SK-N-MC (cell line): ENCODE measurements at regions not wholly inside any gene's neighbourhood (a gene's known extent, or its start where the extent isn't known, plus 50 kb on each side); places are given as distances from the start of the nearest gene placed in this dataset.

Source experiments
- DNase-seq: peaks from one replicate; pipeline ENCODE4 v3.0.0-alpha.2; 2011; ENCODE audit warnings: low read depth, low spot score
- H3K27ac ChIP-seq: fragments of 200-600 bp; sonication (generic); 2 replicates; pipeline ENCODE4 v1.5.1; 2016; ENCODE audit warnings: mixed run types
- H3K36me3 ChIP-seq: fragments of 200-600 bp; sonication (generic); 2 replicates; pipeline ENCODE4 v1.6.1; 2017; ENCODE audit warnings: antibody characterized with exemption, low read length, mixed read lengths; ENCODE audit not compliant: insufficient read depth
- H3K4me3 ChIP-seq: fragments of 200-600 bp; sonication (generic); 2 replicates; pipeline ENCODE4 v1.5.1; 2016
- H3K9ac ChIP-seq: fragments of 200-600 bp; sonication (generic); 2 replicates; pipeline ENCODE4 v1.8.0; 2017; ENCODE audit warnings: mixed run types, mixed read lengths; ENCODE audit not compliant: insufficient read length
- H3K9me3 ChIP-seq: fragments of 200-600 bp; sonication (generic); 2 replicates; pipeline ENCODE4 v1.6.1; 2017; ENCODE audit warnings: low read depth, mild to moderate bottlenecking, antibody characterized with exemption, low read length, moderate library complexity, mixed read lengths
- EZH2 ChIP-seq: fragments of 200-600 bp; sonication (generic); IDR thresholded peaks from one replicate; pipeline ENCODE4 v1.6.1; 2017; ENCODE audit warnings: antibody characterized with exemption
- FOXP2 ChIP-seq: optimal IDR thresholded peaks from 2 replicates; pipeline ENCODE3; 2011; ENCODE audit warnings: mild to moderate bottlenecking, moderate library complexity; ENCODE audit not compliant: insufficient read depth; ENCODE audit errors: extremely low read length, control extremely low read depth
- POLR2AphosphoS5 ChIP-seq: IDR thresholded peaks from 2 replicates; pipeline ENCODE4 v1.6.1; 2012; ENCODE audit warnings: mild to moderate bottlenecking, low read depth, low read length, borderline replicate concordance

- H3K27ac ChIP-seq = no peak overlapping the region
- TF ChIP-seq FOXP2 = no peak
- no peak for TF ChIP-seq POLR2AphosphoS5
- no peak for TF ChIP-seq EZH2
- no peak for DNase-seq
These were observed 164.8 kb upstream of the STK17B start for GRCh38 chr2:196336207-196336606.

GRCh38 chr2:196336715-196337114, 165.3 kb upstream of the STK17B start:
- TF ChIP-seq EZH2 = no peak
- no peaks in the 10 kb centered on the region for H3K36me3 ChIP-seq
- no peak overlapping the region for H3K27ac ChIP-seq
- H3K9ac ChIP-seq = no peak overlapping the region
- DNase-seq = no peak
- no peak overlapping the region for H3K4me3 ChIP-seq
- no peaks in the 10 kb centered on the region for H3K9me3 ChIP-seq

More at GRCh38 chr2:196336207-196336606, 164.8 kb upstream of the STK17B start:
- no peak overlapping the region for H3K9ac ChIP-seq
- no peaks in the 10 kb centered on the region for H3K9me3 ChIP-seq
- no peaks in the 10 kb centered on the region for H3K36me3 ChIP-seq
- no peak overlapping the region for H3K4me3 ChIP-seq

GRCh38 chr2:196337208-196337953, 166.0 kb upstream of the STK17B start:
- H3K4me3 ChIP-seq = no peak overlapping the region
- no peak for DNase-seq
- H3K9ac ChIP-seq = no peak overlapping the region
- no peaks in the 10 kb centered on the region for H3K9me3 ChIP-seq
- no peaks in the 10 kb centered on the region for H3K36me3 ChIP-seq
- TF ChIP-seq EZH2 (no peak), POLR2AphosphoS5 (no peak), FOXP2 (no peak)
- H3K27ac ChIP-seq = no peak overlapping the region

- DNase-seq = no peak
- Histone ChIP-seq H3K9ac (no peak overlapping the region), H3K36me3 (no peaks in the 10 kb centered on the region), H3K27ac (no peak overlapping the region), H3K4me3 (no peak overlapping the region), H3K9me3 (no peaks in the 10 kb centered on the region)
- no peak for TF ChIP-seq POLR2AphosphoS5
- TF ChIP-seq FOXP2 = no peak
- TF ChIP-seq EZH2 = no peak
These were observed 167.1 kb upstream of the STK17B start for GRCh38 chr2:196338440-196338839.

- Histone ChIP-seq H3K27ac (no peak overlapping the region), H3K9me3 (no peaks in the 10 kb centered on the region), H3K36me3 (no peaks in the 10 kb centered on the region), H3K4me3 (no peak overlapping the region), H3K9ac (no peak overlapping the region)
- TF ChIP-seq FOXP2 (no peak), EZH2 (no peak), POLR2AphosphoS5 (no peak)
- no peak for DNase-seq
These were observed 170.0 kb upstream of the STK17B start for GRCh38 chr2:196341277-196341841.

- H3K9me3 ChIP-seq = no peaks in the 10 kb centered on the region
- no peaks in the 10 kb centered on the region for H3K36me3 ChIP-seq
- H3K4me3 ChIP-seq = no peak overlapping the region
- no peak overlapping the region for H3K9ac ChIP-seq
- no peak for TF ChIP-seq EZH2
- no peak for DNase-seq
- H3K27ac ChIP-seq = no peak overlapping the region
These were observed 173.0 kb upstream of the STK17B start for GRCh38 chr2:196344397-196344796.

GRCh38 chr2:196353717-196354116, 182.3 kb upstream of the STK17B start:
- no peak overlapping the region for H3K9ac ChIP-seq
- H3K4me3 ChIP-seq = no peak overlapping the region
- H3K9me3 ChIP-seq = no peaks in the 10 kb centered on the region
- H3K27ac ChIP-seq = no peak overlapping the region
- H3K36me3 ChIP-seq = no peaks in the 10 kb centered on the region
- TF ChIP-seq EZH2 (no peak), FOXP2 (no peak), POLR2AphosphoS5 (no peak)
- no peak for DNase-seq

GRCh38 chr2:196354186-196354585, 182.8 kb upstream of the STK17B start:
- Histone ChIP-seq H3K36me3 (no peaks in the 10 kb centered on the region), H3K27ac (no peak overlapping the region), H3K9ac (no peak overlapping the region), H3K9me3 (no peaks in the 10 kb centered on the region), H3K4me3 (no peak overlapping the region)
- DNase-seq = no peak
- TF ChIP-seq POLR2AphosphoS5 (no peak), FOXP2 (no peak), EZH2 (no peak)

- no peak for DNase-seq
These were observed 185.0 kb upstream of the STK17B start for GRCh38 chr2:196356332-196356731.

More at GRCh38 chr2:196356332-196356731, 185.0 kb upstream of the STK17B start:
- no peak overlapping the region for H3K4me3 ChIP-seq
- H3K9ac ChIP-seq = no peak overlapping the region
- TF ChIP-seq FOXP2 (no peak), POLR2AphosphoS5 (no peak), EZH2 (no peak)
- no peaks in the 10 kb centered on the region for H3K36me3 ChIP-seq
- no peaks in the 10 kb centered on the region for H3K9me3 ChIP-seq
- H3K27ac ChIP-seq = no peak overlapping the region
